Fibroblast of lung (primary cell): ENCODE measurements at regions not wholly inside any gene's neighbourhood (a gene's known extent, or its start where the extent isn't known, plus 50 kb on each side); places are given as distances from the start of the nearest gene placed in this dataset.

Experiments
- EZH2 ChIP-seq: IDR thresholded peaks from 2 replicates; pipeline ENCODE4 v1.5.1; 2012; ENCODE audit warnings: low read length, control low read depth, mild to moderate bottlenecking; ENCODE audit errors: missing control alignments
- TF ChIP-seq, protein P1 (sequence below), 2 donors: IDR thresholded peaks in 1 of 2; conservative IDR thresholded peaks in 1 of 2; 1 replicate in 1 of 2; 2 replicates in 1 of 2; pipeline ENCODE4 v1.5.1; 2011 to 2012; ENCODE audit warnings: low read length in 2 of 2, control low read depth in 1 of 2, inconsistent platforms in 1 of 2, low read depth in 1 of 2, mild to moderate bottlenecking in 1 of 2

DNA sequence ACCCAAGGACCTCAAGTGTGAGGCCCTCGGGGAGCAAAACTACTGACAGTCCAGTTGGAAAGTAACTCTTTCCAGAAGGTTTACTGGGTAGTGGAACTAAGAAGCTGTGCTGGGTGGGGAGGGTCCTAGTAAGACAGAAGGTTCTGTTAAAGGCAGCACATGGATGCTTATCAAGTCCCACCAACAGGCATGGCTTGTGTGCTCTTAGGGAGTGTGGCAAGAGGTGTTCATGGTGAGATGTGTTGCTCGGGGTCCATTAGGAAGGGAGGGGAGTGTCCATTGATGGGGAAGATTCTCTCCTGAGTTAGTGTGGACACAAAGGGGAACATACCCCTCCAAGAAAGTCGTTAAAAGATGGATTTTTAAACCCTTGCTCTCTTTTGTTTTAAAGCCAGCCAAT lies 120.6 kb downstream of the LY86 start:
- TF ChIP-seq, protein P1, sequence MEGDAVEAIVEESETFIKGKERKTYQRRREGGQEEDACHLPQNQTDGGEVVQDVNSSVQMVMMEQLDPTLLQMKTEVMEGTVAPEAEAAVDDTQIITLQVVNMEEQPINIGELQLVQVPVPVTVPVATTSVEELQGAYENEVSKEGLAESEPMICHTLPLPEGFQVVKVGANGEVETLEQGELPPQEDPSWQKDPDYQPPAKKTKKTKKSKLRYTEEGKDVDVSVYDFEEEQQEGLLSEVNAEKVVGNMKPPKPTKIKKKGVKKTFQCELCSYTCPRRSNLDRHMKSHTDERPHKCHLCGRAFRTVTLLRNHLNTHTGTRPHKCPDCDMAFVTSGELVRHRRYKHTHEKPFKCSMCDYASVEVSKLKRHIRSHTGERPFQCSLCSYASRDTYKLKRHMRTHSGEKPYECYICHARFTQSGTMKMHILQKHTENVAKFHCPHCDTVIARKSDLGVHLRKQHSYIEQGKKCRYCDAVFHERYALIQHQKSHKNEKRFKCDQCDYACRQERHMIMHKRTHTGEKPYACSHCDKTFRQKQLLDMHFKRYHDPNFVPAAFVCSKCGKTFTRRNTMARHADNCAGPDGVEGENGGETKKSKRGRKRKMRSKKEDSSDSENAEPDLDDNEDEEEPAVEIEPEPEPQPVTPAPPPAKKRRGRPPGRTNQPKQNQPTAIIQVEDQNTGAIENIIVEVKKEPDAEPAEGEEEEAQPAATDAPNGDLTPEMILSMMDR (conservative IDR thresholded peaks at IDR 0.05 in 1 of 2, IDR thresholded peaks at IDR 0.05 in 1 of 2; ENCODE audit: low read depth in 1 of 2, low read length in 2 of 2): no peak
- TF ChIP-seq EZH2: no peak
